GM23338 (cell line): ENCODE measurements at regions not wholly inside any gene's neighbourhood (a gene's known extent, or its start where the extent isn't known, plus 50 kb on each side); places are given as distances from the start of the nearest gene placed in this dataset.
A peak's percentile ranks its signal among the peaks of the same experiment; 100 is the strongest.

Experiments
- CREB1 ChIP-seq: fragments of 250-450 bp; sonication (Bioruptor Pico); IDR thresholded peaks from 2 replicates; pipeline ENCODE4 v1.5.0; 2020; ENCODE audit warnings: low read depth, mild to moderate bottlenecking, moderate library complexity
- EZH2 ChIP-seq: fragments of 200-600 bp; sonication (generic); IDR thresholded peaks from one replicate; pipeline ENCODE4 v1.8.0; 2017; ENCODE audit warnings: antibody characterized with exemption, mild to moderate bottlenecking, low read depth; ENCODE audit not compliant: unreplicated experiment
- EZH2phosphoT487 ChIP-seq: fragments of 200-600 bp; sonication (generic); IDR thresholded peaks from one replicate; pipeline ENCODE4 v1.8.1; 2018; ENCODE audit warnings: antibody characterized with exemption; ENCODE audit not compliant: unreplicated experiment
- JUNB ChIP-seq: IDR thresholded peaks from one replicate; pipeline ENCODE4 v1.6.1; 2016; ENCODE audit warnings: antibody characterized with exemption; ENCODE audit not compliant: unreplicated experiment
- NANOG ChIP-seq: IDR thresholded peaks from 2 replicates; pipeline ENCODE4 v1.6.1; 2016; ENCODE audit warnings: antibody characterized with exemption, borderline replicate concordance
- POLR2AphosphoS5 ChIP-seq: IDR thresholded peaks from 2 replicates; pipeline ENCODE4 v1.6.1; 2016; ENCODE audit warnings: antibody characterized with exemption, low read depth
- REST ChIP-seq: IDR thresholded peaks from one replicate; pipeline ENCODE4 v1.6.1; 2018; ENCODE audit warnings: antibody characterized with exemption; ENCODE audit not compliant: unreplicated experiment
- STAT1 ChIP-seq: IDR thresholded peaks from one replicate; pipeline ENCODE4 v1.6.1; 2016; ENCODE audit warnings: antibody characterized with exemption; ENCODE audit not compliant: unreplicated experiment
- ZNF114 ChIP-seq: fragments of 250-450 bp; sonication (Bioruptor Pico); IDR thresholded peaks from 2 replicates; pipeline ENCODE4 v1.5.0; 2020; ENCODE audit warnings: mild to moderate bottlenecking, moderate library complexity
- ZNF331 ChIP-seq: fragments of 250-450 bp; sonication (Bioruptor Pico); IDR thresholded peaks from 2 replicates; pipeline ENCODE4 v1.5.0; 2020; ENCODE audit warnings: low read depth, mild to moderate bottlenecking, moderate library complexity
- TF ChIP-seq, protein P1 (sequence below), 2 experiments: fragments of 200-600 bp in 1 of 2; sonication (generic) in 1 of 2; conservative IDR thresholded peaks; 2 replicates each; pipeline versions ENCODE4 v1.5.1 to v1.6.1; 2016 to 2017; ENCODE audit warnings: antibody characterized with exemption in 2 of 2, low read depth in 2 of 2, mild to moderate bottlenecking in 2 of 2, moderate library complexity in 1 of 2
- TF ChIP-seq, protein P2 (sequence below): IDR thresholded peaks from 2 replicates; pipeline ENCODE4 v1.6.1; 2016; ENCODE audit warnings: antibody characterized with exemption

GRCh38 chr1:94660994-94661393 lies 119.4 kb upstream of the F3 start:
- TF ChIP-seq, protein P1, sequence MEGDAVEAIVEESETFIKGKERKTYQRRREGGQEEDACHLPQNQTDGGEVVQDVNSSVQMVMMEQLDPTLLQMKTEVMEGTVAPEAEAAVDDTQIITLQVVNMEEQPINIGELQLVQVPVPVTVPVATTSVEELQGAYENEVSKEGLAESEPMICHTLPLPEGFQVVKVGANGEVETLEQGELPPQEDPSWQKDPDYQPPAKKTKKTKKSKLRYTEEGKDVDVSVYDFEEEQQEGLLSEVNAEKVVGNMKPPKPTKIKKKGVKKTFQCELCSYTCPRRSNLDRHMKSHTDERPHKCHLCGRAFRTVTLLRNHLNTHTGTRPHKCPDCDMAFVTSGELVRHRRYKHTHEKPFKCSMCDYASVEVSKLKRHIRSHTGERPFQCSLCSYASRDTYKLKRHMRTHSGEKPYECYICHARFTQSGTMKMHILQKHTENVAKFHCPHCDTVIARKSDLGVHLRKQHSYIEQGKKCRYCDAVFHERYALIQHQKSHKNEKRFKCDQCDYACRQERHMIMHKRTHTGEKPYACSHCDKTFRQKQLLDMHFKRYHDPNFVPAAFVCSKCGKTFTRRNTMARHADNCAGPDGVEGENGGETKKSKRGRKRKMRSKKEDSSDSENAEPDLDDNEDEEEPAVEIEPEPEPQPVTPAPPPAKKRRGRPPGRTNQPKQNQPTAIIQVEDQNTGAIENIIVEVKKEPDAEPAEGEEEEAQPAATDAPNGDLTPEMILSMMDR (conservative IDR thresholded peaks at IDR 0.05; ENCODE audit: low read depth in 2 of 2) = no peak
- TF ChIP-seq POLR2AphosphoS5 = no peak; the same call in 1 of the 2 replicates
- TF ChIP-seq EZH2 = no peak
- TF ChIP-seq JUNB = no peak
- no peak for TF ChIP-seq EZH2phosphoT487
- TF ChIP-seq REST = no peak
- no peak for TF ChIP-seq ZNF331 (CRISPR knock-in tag)
- TF ChIP-seq STAT1 = no peak
- 0 out of 2 replicates have a peak, but pooled peaks have one; percentile 14 for TF ChIP-seq CREB1 (CRISPR knock-in tag)
- TF ChIP-seq, protein P2, sequence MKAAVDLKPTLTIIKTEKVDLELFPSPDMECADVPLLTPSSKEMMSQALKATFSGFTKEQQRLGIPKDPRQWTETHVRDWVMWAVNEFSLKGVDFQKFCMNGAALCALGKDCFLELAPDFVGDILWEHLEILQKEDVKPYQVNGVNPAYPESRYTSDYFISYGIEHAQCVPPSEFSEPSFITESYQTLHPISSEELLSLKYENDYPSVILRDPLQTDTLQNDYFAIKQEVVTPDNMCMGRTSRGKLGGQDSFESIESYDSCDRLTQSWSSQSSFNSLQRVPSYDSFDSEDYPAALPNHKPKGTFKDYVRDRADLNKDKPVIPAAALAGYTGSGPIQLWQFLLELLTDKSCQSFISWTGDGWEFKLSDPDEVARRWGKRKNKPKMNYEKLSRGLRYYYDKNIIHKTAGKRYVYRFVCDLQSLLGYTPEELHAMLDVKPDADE = no peak
- TF ChIP-seq ZNF114 = no peak
- TF ChIP-seq NANOG = peak; percentile 51; the same call in 1 of the 2 replicates
